ENCODE measurements at regions not wholly inside any gene's neighbourhood (a gene's known extent, or its start where the extent isn't known, plus 50 kb on each side); places are given as distances from the start of the nearest gene placed in this dataset.

GRCh38 chr5:29794141-29794787 lies 1399.2 kb upstream of the CDH6 start:
- no peak for DNase-seq (ENCODE audit: low read depth in 3 of 3, low spot score in 2 of 3)

- no peak for DNase-seq (ENCODE audit: low read depth in 3 of 3, low spot score in 2 of 3)
These were observed 1403.2 kb upstream of the CDH6 start for GRCh38 chr5:29790281-29790680.

- DNase-seq (ENCODE audit: low read depth in 3 of 3, low spot score in 2 of 3) = no peak
These were observed 1413.1 kb upstream of the CDH6 start for GRCh38 chr5:29780401-29780800.

- no peak for DNase-seq (ENCODE audit: low read depth in 3 of 3, low spot score in 2 of 3)
These were observed 1414.3 kb upstream of the CDH6 start for GRCh38 chr5:29779141-29779540.

GRCh38 chr5:29777373-29777772 lies 1416.1 kb upstream of the CDH6 start:
- DNase-seq (ENCODE audit: low read depth in 3 of 3, low spot score in 2 of 3) = no peak

- DNase-seq (ENCODE audit: low read depth in 3 of 3, low spot score in 2 of 3) = no peak
These were observed 1422.5 kb upstream of the CDH6 start for GRCh38 chr5:29770936-29771335.

GRCh38 chr5:29769474-29769873 lies 1424.0 kb upstream of the CDH6 start:
- DNase-seq (ENCODE audit: low read depth in 3 of 3, low spot score in 2 of 3) = no peak

GRCh38 chr5:29758986-29759421 lies 1434.5 kb upstream of the CDH6 start:
- DNase-seq (ENCODE audit: low read depth in 3 of 3, low spot score in 2 of 3) = no peak

- DNase-seq (ENCODE audit: low read depth in 3 of 3, low spot score in 2 of 3) = no peak
These were observed 1443.0 kb upstream of the CDH6 start for GRCh38 chr5:29750453-29750852.

- DNase-seq (ENCODE audit: low read depth in 3 of 3, low spot score in 2 of 3) = no peak
These were observed 1448.9 kb upstream of the CDH6 start for GRCh38 chr5:29744618-29745017.

GRCh38 chr5:29720954-29721353 lies 1472.5 kb upstream of the CDH6 start:
- DNase-seq (ENCODE audit: low read depth in 3 of 3, low spot score in 2 of 3) = no peak

GRCh38 chr5:29719171-29719570 lies 1474.3 kb upstream of the CDH6 start:
- DNase-seq (ENCODE audit: low read depth in 3 of 3, low spot score in 2 of 3) = no peak

- no peak for DNase-seq (ENCODE audit: low read depth in 3 of 3, low spot score in 2 of 3)
These were observed 1478.3 kb upstream of the CDH6 start for GRCh38 chr5:29715167-29715566.

- no peak for DNase-seq (ENCODE audit: low read depth in 3 of 3, low spot score in 2 of 3)
These were observed 1490.6 kb upstream of the CDH6 start for GRCh38 chr5:29702875-29703274.

GRCh38 chr5:29701600-29701999 lies 1491.9 kb upstream of the CDH6 start:
- DNase-seq (ENCODE audit: low read depth in 3 of 3, low spot score in 2 of 3) = no peak

- no peak for DNase-seq (ENCODE audit: low read depth in 3 of 3, low spot score in 2 of 3)
These were observed 1495.6 kb upstream of the CDH6 start for GRCh38 chr5:29697785-29698414.

GRCh38 chr5:29697278-29697677 lies 1496.2 kb upstream of the CDH6 start:
- DNase-seq (ENCODE audit: low read depth in 3 of 3, low spot score in 2 of 3) = no peak

GRCh38 chr5:29672678-29673077 lies 1520.8 kb upstream of the CDH6 start:
- DNase-seq (ENCODE audit: low read depth in 3 of 3, low spot score in 2 of 3) = no peak

- no peak for DNase-seq (ENCODE audit: low read depth in 3 of 3, low spot score in 2 of 3)
These were observed 1530.6 kb upstream of the CDH6 start for GRCh38 chr5:29662876-29663275.

- DNase-seq (ENCODE audit: low read depth in 3 of 3, low spot score in 2 of 3) = no peak
These were observed 1538.5 kb upstream of the CDH6 start for GRCh38 chr5:29654954-29655353.

- DNase-seq (ENCODE audit: low read depth in 3 of 3, low spot score in 2 of 3) = no peak
These were observed 1544.2 kb upstream of the CDH6 start for GRCh38 chr5:29649321-29649720.

GRCh38 chr5:29642601-29643000 lies 1550.9 kb upstream of the CDH6 start:
- no peak for DNase-seq (ENCODE audit: low read depth in 3 of 3, low spot score in 2 of 3)

- DNase-seq (ENCODE audit: low read depth in 3 of 3, low spot score in 2 of 3) = no peak
These were observed 1579.3 kb upstream of the CDH6 start for GRCh38 chr5:29614206-29614605.
